HepG2 (cell line): ENCODE measurements at regions not wholly inside any gene's neighbourhood (a gene's known extent, or its start where the extent isn't known, plus 50 kb on each side); places are given as distances from the start of the nearest gene placed in this dataset.

Experiments
- ATAC-seq: fragments of 200-7000 bp; cut with Tn5 transposase; 3 replicates; pipeline ENCODE4 v1.9.1; 2020; ENCODE audit warnings: mild to moderate bottlenecking, moderate library complexity
- BruUV-seq: library from RNA; stranded (reverse); fragments of 400-500 nt; replicated peaks from 2 replicates; lab custom pipeline; 2021; lab: Mats Ljungman, UMichigan
- CTCF ChIA-PET: fragments of 300-600 bp; formaldehyde crosslinking; extraction: SDS; loops from one replicate; lab custom pipeline; 2021; ENCODE audit warnings: low total read pairs, inconsistent platforms, low intra/inter-chr PET ratio; lab: Yijun Ruan, JAX
- POLR2A ChIA-PET: fragments of 350-600 bp; sonication (Branson Sonifier 250); formaldehyde crosslinking; loops from one replicate; lab custom pipeline; 2020; ENCODE audit warnings: antibody characterized with exemption, inconsistent platforms; lab: Yijun Ruan, JAX
- DNase-seq: peaks from one replicate; pipeline ENCODE4 v3.0.0-alpha.2; 2015; ENCODE audit warnings: low spot score
- FAIRE-seq: peaks from 3 replicates; lab custom pipeline; 2011; peaks lifted over from hg19 to GRCh38; lab: Jason Lieb, UNC
- H2AFZ ChIP-seq: one replicate; pipeline ENCODE4 v1.6.1; 2011; ENCODE audit warnings: low read length, inconsistent platforms
- H3K27ac ChIP-seq: fragments of 300-600 bp; 3 replicates; pipeline ENCODE4 v1.8.0; 2011; ENCODE audit warnings: mixed run types, mild to moderate bottlenecking, mixed read lengths, low read length, inconsistent platforms; ENCODE audit not compliant: insufficient read depth; ENCODE audit errors: extremely low read length
- H3K27me3 ChIP-seq, 2 experiments: fragments of 200-600 bp in 1 of 2; 2 replicates in 1 of 2; 3 replicates in 1 of 2; pipeline versions ENCODE4 v1.6.0 to v1.8.0; 2011; ENCODE audit warnings: low read length in 2 of 2, mild to moderate bottlenecking in 2 of 2, moderate library complexity in 2 of 2, inconsistent platforms in 1 of 2; ENCODE audit not compliant: insufficient read depth in 2 of 2, control insufficient read depth in 1 of 2
- H3K36me3 ChIP-seq, 2 experiments: fragments of 200-600 bp in 1 of 2; replicated peaks in 1 of 2; 2 replicates in 1 of 2; 3 replicates in 1 of 2; pipeline versions ENCODE4 v1.5.1 to v1.8.0; 2011; ENCODE audit warnings: low read length in 2 of 2, inconsistent platforms in 1 of 2; ENCODE audit not compliant: insufficient read depth in 2 of 2, control insufficient read depth in 1 of 2
- H3K4me1 ChIP-seq: 2 replicates; pipeline ENCODE4 v1.5.1; 2012; ENCODE audit warnings: low read length, inconsistent platforms; ENCODE audit not compliant: insufficient read depth
- H3K4me2 ChIP-seq: 2 replicates; pipeline ENCODE4 v1.6.0; 2011; ENCODE audit warnings: low read depth, low read length, inconsistent platforms
- H3K4me3 ChIP-seq, 3 experiments: fragments of 200-600 bp in 1 of 3; sonication (generic), shearing (Covaris generic) in 1 of 3; replicated peaks in 1 of 3; 2 replicates each; pipeline ENCODE4 v1.5.1; 2011 to 2016; ENCODE audit warnings: low read length in 3 of 3, inconsistent platforms in 2 of 3, low read depth in 2 of 3, mild to moderate bottlenecking in 2 of 3, control low read depth in 1 of 3, mixed read lengths in 1 of 3; ENCODE audit not compliant: insufficient read depth in 1 of 3
- H3K79me2 ChIP-seq: one replicate; pipeline ENCODE4 v1.6.1; 2011; ENCODE audit warnings: low read length, inconsistent platforms; ENCODE audit not compliant: insufficient read depth
- H3K9ac ChIP-seq: 2 replicates; pipeline ENCODE4 v1.6.0; 2011; ENCODE audit warnings: mild to moderate bottlenecking, low read depth, low read length, inconsistent platforms; ENCODE audit not compliant: insufficient read depth
- H3K9me3 ChIP-seq: 2 replicates; pipeline ENCODE4 v1.5.1; 2012; ENCODE audit warnings: mild to moderate bottlenecking, low read length
- H4K20me1 ChIP-seq: 2 replicates; pipeline ENCODE4 v1.6.0; 2011; ENCODE audit warnings: inconsistent platforms, mild to moderate bottlenecking, low read length, moderate library complexity; ENCODE audit not compliant: insufficient read depth
- ARNT ChIP-seq: fragments of 450-650 bp; IDR thresholded peaks from 2 replicates; pipeline ENCODE4 v1.6.1; 2017
- BRCA1 ChIP-seq: sonication (generic); formaldehyde crosslinking; IDR thresholded peaks from 2 replicates; pipeline ENCODE4 v1.4.0; 2020; ENCODE audit warnings: missing genetic modification reagents
- BRF2 ChIP-seq: sonication (generic); formaldehyde crosslinking; IDR thresholded peaks from 2 replicates; pipeline ENCODE4 v1.8.1; 2022; ENCODE audit warnings: mild to moderate bottlenecking, missing genetic modification reagents
- CENPX ChIP-seq: sonication (generic); formaldehyde crosslinking; IDR thresholded peaks from 2 replicates; pipeline ENCODE4 v1.9.0; 2021; ENCODE audit warnings: mild to moderate bottlenecking, missing genetic modification reagents, moderate library complexity
- GZF1 ChIP-seq: sonication (generic); formaldehyde crosslinking; IDR thresholded peaks from 2 replicates; pipeline ENCODE4 v1.5.1; 2020; ENCODE audit warnings: mild to moderate bottlenecking, missing genetic modification reagents
- KAT7 ChIP-seq: IDR thresholded peaks from 2 replicates; pipeline ENCODE4 v1.6.1; 2018; ENCODE audit warnings: borderline replicate concordance, missing compliant biosample characterization
- KDM5B ChIP-seq: sonication (generic); formaldehyde crosslinking; IDR thresholded peaks from 2 replicates; pipeline ENCODE4 v1.4.0; 2020; ENCODE audit warnings: missing genetic modification reagents, mild to moderate bottlenecking, borderline replicate concordance
- LCORL ChIP-seq, 2 experiments: fragments of 450-650 bp in 1 of 2; sonication (generic) in 1 of 2; formaldehyde crosslinking in 1 of 2; IDR thresholded peaks; 2 replicates each; pipeline versions ENCODE4 v1.5.0 to v1.6.1; 2017 to 2020; ENCODE audit warnings: antibody characterized with exemption in 1 of 2, missing genetic modification reagents in 1 of 2
- MZF1 ChIP-seq: sonication (generic); formaldehyde crosslinking; IDR thresholded peaks from 2 replicates; pipeline ENCODE4 v1.8.1; 2023; ENCODE audit warnings: mild to moderate bottlenecking, missing genetic modification reagents, borderline replicate concordance
- NCOR1 ChIP-seq: fragments of 200-600 bp; sonication (generic); IDR thresholded peaks from 2 replicates; pipeline ENCODE4 v1.7.0; 2017; ENCODE audit warnings: antibody characterized with exemption, low read length, borderline replicate concordance
- NFATC3 ChIP-seq: sonication (generic); formaldehyde crosslinking; IDR thresholded peaks from 2 replicates; pipeline ENCODE4 v1.5.1; 2020; ENCODE audit warnings: mild to moderate bottlenecking, missing genetic modification reagents
- NFYB ChIP-seq: sonication (generic); formaldehyde crosslinking; IDR thresholded peaks from 2 replicates; pipeline ENCODE4 v1.4.0; 2020; ENCODE audit warnings: missing genetic modification reagents
- PHF20 ChIP-seq: sonication (generic); formaldehyde crosslinking; IDR thresholded peaks from 2 replicates; pipeline ENCODE4 v1.5.0; 2020; ENCODE audit warnings: mild to moderate bottlenecking, missing genetic modification reagents
- REPIN1 ChIP-seq: sonication (generic); formaldehyde crosslinking; IDR thresholded peaks from 2 replicates; pipeline ENCODE4 v1.8.0; 2022; ENCODE audit warnings: missing genetic modification reagents, low read depth, mild to moderate bottlenecking, borderline replicate concordance
- RORA ChIP-seq: sonication (generic); formaldehyde crosslinking; IDR thresholded peaks from 2 replicates; pipeline ENCODE4 v1.5.0; 2020; ENCODE audit warnings: mild to moderate bottlenecking, missing genetic modification reagents, moderate library complexity
- STAT5B ChIP-seq: sonication (generic); formaldehyde crosslinking; IDR thresholded peaks from 2 replicates; pipeline ENCODE4 v1.4.0; 2020; ENCODE audit warnings: missing genetic modification reagents
- TRIM24 ChIP-seq: sonication (generic); formaldehyde crosslinking; IDR thresholded peaks from 2 replicates; pipeline ENCODE4 v1.8.0; 2022; ENCODE audit warnings: mild to moderate bottlenecking, missing genetic modification reagents
- ZBTB3 ChIP-seq: sonication (generic); formaldehyde crosslinking; IDR thresholded peaks from 2 replicates; pipeline ENCODE4 v1.4.0; 2020; ENCODE audit warnings: low read depth, mild to moderate bottlenecking, moderate library complexity, missing genetic modification reagents, borderline replicate concordance
- ZBTB7B ChIP-seq: sonication (generic); formaldehyde crosslinking; IDR thresholded peaks from 2 replicates; pipeline ENCODE4 v1.4.0; 2020; ENCODE audit warnings: missing genetic modification reagents
- ZNF17 ChIP-seq: sonication (generic); formaldehyde crosslinking; IDR thresholded peaks from 2 replicates; pipeline ENCODE4 v1.5.0; 2020; ENCODE audit warnings: mild to moderate bottlenecking, missing genetic modification reagents
- ZNF432 ChIP-seq: sonication (generic); formaldehyde crosslinking; IDR thresholded peaks from 2 replicates; pipeline ENCODE4 v1.5.0; 2020; ENCODE audit warnings: missing genetic modification reagents, mild to moderate bottlenecking, borderline replicate concordance
- ZNF7 ChIP-seq: IDR thresholded peaks from 2 replicates; pipeline ENCODE4 v1.6.1; 2016; ENCODE audit warnings: missing biosample characterization, missing genetic modification reagents
- ZNF841 ChIP-seq: sonication (generic); formaldehyde crosslinking; IDR thresholded peaks from 2 replicates; pipeline ENCODE4 v1.8.1; 2023; ENCODE audit warnings: missing genetic modification reagents, borderline replicate concordance
- ZNF883 ChIP-seq: sonication (generic); formaldehyde crosslinking; IDR thresholded peaks from 2 replicates; pipeline ENCODE4 v1.5.1; 2020; ENCODE audit warnings: mild to moderate bottlenecking, missing genetic modification reagents; ENCODE audit errors: not compliant biosample characterization
- WGBS: methylation state at CpG from one replicate; pipeline ENCODE4 v1.1.6; 2017; ENCODE audit warnings: low lambda C conversion rate; 5-methylcytosine and 5-hydroxymethylcytosine counted together
- in situ Hi-C: cut with HindIII; loops from 2 replicates; pipeline ENCODE4 v1.10.0; 2017; ENCODE audit warnings: low pct_unique_long_range_greater_than_20kb; ENCODE audit not compliant: extremely low pct_ligation_motif_present
- intact Hi-C: fragments of 100-400 bp; cut with micrococcal nuclease; formaldehyde crosslinking; loops from one replicate; pipeline ENCODE4 v1.10.0; 2022; ENCODE audit not compliant: unreplicated experiment

- TF ChIP-seq MZF1 (no peak), KDM5B (CRISPR knock-in tag) (no peak), PHF20 (no peak), KAT7 (CRISPR knock-in tag) (no peak), BRF2 (CRISPR knock-in tag) (no peak)
Measured at GRCh38 chr1:83064589-83065242, 934.2 kb downstream of the TTLL7 start (continued).

GRCh38 chr1:83060651-83061390, 938.1 kb downstream of the TTLL7 start:
- no peak overlapping the region for H3K4me2 ChIP-seq
- FAIRE-seq: no peak
- no peak overlapping the region for H3K9ac ChIP-seq
- H3K36me3 ChIP-seq: no peaks in the 10 kb centered on the region
- POLR2A ChIA-PET: no interaction called here
- H3K9me3 ChIP-seq: peaks cover 95% of the 10 kb centered on the region
- TF ChIP-seq GZF1 (CRISPR knock-in tag): no peak
- no peak for TF ChIP-seq NFATC3
- no peak for TF ChIP-seq ZNF17
- no peak for TF ChIP-seq ZNF883
- no peak for TF ChIP-seq STAT5B (CRISPR knock-in tag)
- no peak for TF ChIP-seq ZBTB3 (CRISPR knock-in tag)
- no peak for TF ChIP-seq CENPX
- TF ChIP-seq TRIM24: no peak
- TF ChIP-seq NFYB (CRISPR knock-in tag): no peak
- TF ChIP-seq RORA (CRISPR knock-in tag): no peak
- TF ChIP-seq BRCA1 (CRISPR knock-in tag): no peak
- no peak for TF ChIP-seq ZNF432 (CRISPR knock-in tag)
- TF ChIP-seq ZNF7 (CRISPR knock-in tag): no peak
- no peak for TF ChIP-seq NCOR1
- TF ChIP-seq ZNF841 (CRISPR knock-in tag): no peak
- TF ChIP-seq REPIN1 (CRISPR knock-in tag): no peak
- no peak for TF ChIP-seq ZBTB7B (CRISPR knock-in tag)
- no peak for TF ChIP-seq LCORL (IDR thresholded peaks at IDR 0.05)
- no peak for TF ChIP-seq LCORL (CRISPR knock-in tag; IDR thresholded peaks at IDR 0.05)
- no peak for TF ChIP-seq ARNT
- CTCF ChIA-PET: no interaction called here
- no TSS peak for BruUV-seq
- no peak overlapping the region for H3K4me3 ChIP-seq
- H3K4me1 ChIP-seq: no peaks in the 10 kb centered on the region
- H3K27ac ChIP-seq: no peak overlapping the region
- no peak for ATAC-seq
- no peaks in the 10 kb centered on the region for H3K27me3 ChIP-seq
- no peak for DNase-seq
- WGBS: 22% methylated on average over 5 of the region's 5 CpGs
- H2AFZ ChIP-seq: no peak overlapping the region
- H4K20me1 ChIP-seq: no peaks in the 10 kb centered on the region
- H3K79me2 ChIP-seq: no peaks in the 10 kb centered on the region
- in situ Hi-C loops: no loop called here
- intact Hi-C loops: no loop called here
